ENCODE measurements at regions not wholly inside any gene's neighbourhood (a gene's known extent, or its start where the extent isn't known, plus 50 kb on each side); places are given as distances from the start of the nearest gene placed in this dataset.

DNA sequence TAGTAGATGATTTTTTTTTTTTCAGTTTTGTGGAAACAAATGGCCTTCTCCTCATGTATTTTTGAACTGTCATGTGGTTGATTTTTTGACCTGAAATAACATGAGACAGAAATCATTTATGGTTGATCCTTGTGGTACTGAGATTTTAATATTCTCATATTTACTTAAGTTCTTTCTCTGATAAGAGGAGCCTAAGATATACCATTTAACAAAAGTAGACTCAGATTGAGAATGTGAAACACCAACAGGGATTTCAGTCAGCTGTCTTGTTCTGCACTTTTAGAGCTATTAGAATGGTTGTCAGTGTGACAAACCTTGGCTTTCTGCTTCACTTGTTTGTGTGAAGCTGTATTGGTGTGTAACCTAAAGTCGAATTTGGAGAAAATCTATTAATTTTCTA lies 575.7 kb downstream of the SPOCK3 start:
- no peak overlapping the region for H3K4me3 ChIP-seq (ENCODE audit: low read depth, low read length)
- no peak for TF ChIP-seq CTCF (conservative IDR thresholded peaks at IDR 0.05; ENCODE audit: low read depth, low read length)
- DNase-seq (ENCODE audit: low read depth) = no peak

GRCh38 chr4:166662266-166662843 lies 571.9 kb downstream of the SPOCK3 start:
- H3K4me3 ChIP-seq (ENCODE audit: low read depth, low read length) = no peak overlapping the region
- TF ChIP-seq CTCF (conservative IDR thresholded peaks at IDR 0.05; ENCODE audit: low read depth, low read length) = no peak
- DNase-seq (ENCODE audit: low read depth) = no peak

GRCh38 chr4:166670341-166670740 lies 564.0 kb downstream of the SPOCK3 start:
- H3K4me3 ChIP-seq (ENCODE audit: low read depth, low read length) = no peak overlapping the region
- DNase-seq (ENCODE audit: low read depth) = no peak
- no peak for TF ChIP-seq CTCF (conservative IDR thresholded peaks at IDR 0.05; ENCODE audit: low read depth, low read length)

- DNase-seq (ENCODE audit: low read depth) = no peak
- no peak for TF ChIP-seq CTCF (conservative IDR thresholded peaks at IDR 0.05; ENCODE audit: low read depth, low read length)
- H3K4me3 ChIP-seq (ENCODE audit: low read depth, low read length) = no peak overlapping the region
These were observed 560.4 kb downstream of the SPOCK3 start for GRCh38 chr4:166673911-166674310.

- no peak for DNase-seq (ENCODE audit: low read depth)
These were observed 558.9 kb downstream of the SPOCK3 start for GRCh38 chr4:166675411-166675810.

GRCh38 chr4:166680796-166681195 lies 553.5 kb downstream of the SPOCK3 start:
- DNase-seq (ENCODE audit: low read depth) = no peak
- H3K4me3 ChIP-seq (ENCODE audit: low read depth, low read length) = no peak overlapping the region
- no peak for TF ChIP-seq CTCF (conservative IDR thresholded peaks at IDR 0.05; ENCODE audit: low read depth, low read length)

More at GRCh38 chr4:166675411-166675810, 558.9 kb downstream of the SPOCK3 start:
- no peak overlapping the region for H3K4me3 ChIP-seq (ENCODE audit: low read depth, low read length)
- TF ChIP-seq CTCF (conservative IDR thresholded peaks at IDR 0.05; ENCODE audit: low read depth, low read length) = no peak

DNA sequence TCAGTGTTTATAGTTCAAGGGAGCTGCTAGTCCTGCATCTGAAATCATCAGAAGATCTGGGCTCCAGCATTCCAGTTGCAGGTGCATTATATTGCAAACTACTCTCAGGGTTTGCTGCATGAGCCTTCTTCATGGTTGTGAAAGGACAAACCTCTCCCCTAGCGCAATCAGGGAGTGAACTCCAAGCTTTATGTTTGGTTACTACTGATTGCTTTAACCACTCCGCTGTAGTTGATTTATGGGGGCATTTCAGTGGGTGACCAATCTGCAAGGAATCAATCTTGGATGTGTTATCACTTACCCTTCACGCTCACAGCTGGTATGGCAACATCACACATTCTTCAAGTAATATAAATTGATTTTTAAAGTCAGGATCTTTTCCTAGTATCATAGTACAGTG lies 552.1 kb downstream of the SPOCK3 start:
- no peak for DNase-seq (ENCODE audit: low read depth)
- no peak overlapping the region for H3K4me3 ChIP-seq (ENCODE audit: low read depth, low read length)
- TF ChIP-seq CTCF (conservative IDR thresholded peaks at IDR 0.05; ENCODE audit: low read depth, low read length) = no peak

All from epithelial cell of proximal tubule (primary cell).